HEK293 (cell line): ENCODE measurements at regions not wholly inside any gene's neighbourhood (a gene's known extent, or its start where the extent isn't known, plus 50 kb on each side); places are given as distances from the start of the nearest gene placed in this dataset.

Source experiments
- CTCF ChIA-PET: fragments of 350-600 bp; formaldehyde crosslinking; extraction: SDS; loops from one replicate; lab custom pipeline; 2021; ENCODE audit warnings: antibody characterized with exemption; lab: Yijun Ruan, JAX
- POLR2A ChIA-PET: fragments of 300-600 bp; formaldehyde crosslinking; extraction: SDS; loops from one replicate; lab custom pipeline; 2020; ENCODE audit warnings: antibody characterized with exemption, inconsistent platforms; lab: Yijun Ruan, JAX
- H3K27ac ChIP-seq: fragments of 200-500 bp; sonication (Bioruptor generic); 2 replicates; pipeline ENCODE4 v1.5.1; 2014; ENCODE audit warnings: low read depth, low read length, control low read depth, inconsistent platforms; ENCODE audit errors: extremely low read depth
- H3K36me3 ChIP-seq, 2 experiments: fragments of 200-500 bp in 1 of 2; sonication (Bioruptor generic) in 1 of 2; 1 replicate in 1 of 2; 2 replicates in 1 of 2; pipeline ENCODE4 v1.5.1; 2014 to 2017; ENCODE audit warnings: inconsistent platforms in 2 of 2, low read length in 2 of 2; ENCODE audit not compliant: control insufficient read depth in 2 of 2, insufficient read depth in 1 of 2
- H3K4me1 ChIP-seq: fragments of 200-500 bp; sonication (Bioruptor generic); 2 replicates; pipeline ENCODE4 v1.5.1; 2014; ENCODE audit warnings: mild to moderate bottlenecking, low read length, inconsistent platforms; ENCODE audit not compliant: control insufficient read depth, insufficient read depth
- H3K4me3 ChIP-seq: 2 replicates; pipeline ENCODE4 v1.5.1; 2011; ENCODE audit warnings: low read depth, mild to moderate bottlenecking, control low read depth, low read length, moderate library complexity
- H3K9me3 ChIP-seq: fragments of 200-500 bp; sonication (Bioruptor generic); 2 replicates; pipeline ENCODE4 v1.5.1; 2014; ENCODE audit warnings: low read depth, low read length, inconsistent platforms; ENCODE audit not compliant: control insufficient read depth, insufficient read depth
- BCL11A ChIP-seq: fragments of 450-650 bp; formaldehyde crosslinking; IDR thresholded peaks from 2 replicates; pipeline ENCODE4 v1.5.1; 2016; ENCODE audit warnings: low read depth, missing biosample characterization, missing genetic modification characterization
- MYNN ChIP-seq: fragments of 450-650 bp; formaldehyde crosslinking; IDR thresholded peaks from 2 replicates; pipeline ENCODE4 v1.5.1; 2016; ENCODE audit warnings: missing biosample characterization, missing genetic modification characterization, borderline replicate concordance
- SCRT2 ChIP-seq: fragments of 450-650 bp; formaldehyde crosslinking; IDR thresholded peaks from 2 replicates; pipeline ENCODE4 v1.5.1; 2016; ENCODE audit warnings: missing biosample characterization, missing genetic modification characterization
- ZBTB21 ChIP-seq: fragments of 450-650 bp; formaldehyde crosslinking; IDR thresholded peaks from 2 replicates; pipeline ENCODE4 v1.5.1; 2017; ENCODE audit warnings: missing biosample characterization, missing genetic modification characterization
- ZNF133 ChIP-seq: fragments of 450-650 bp; formaldehyde crosslinking; IDR thresholded peaks from 2 replicates; pipeline ENCODE4 v1.5.1; 2016; ENCODE audit warnings: missing biosample characterization, missing genetic modification characterization
- ZNF366 ChIP-seq: fragments of 450-650 bp; formaldehyde crosslinking; conservative IDR thresholded peaks from 2 replicates; pipeline ENCODE4 v1.5.1; 2016; ENCODE audit warnings: missing biosample characterization, missing genetic modification characterization
- ZNF571 ChIP-seq: fragments of 450-650 bp; formaldehyde crosslinking; IDR thresholded peaks from 2 replicates; pipeline ENCODE4 v1.5.0; 2017; ENCODE audit warnings: missing biosample characterization, missing genetic modification characterization
- ZNF596 ChIP-seq: fragments of 450-650 bp; IDR thresholded peaks from 2 replicates; pipeline ENCODE4 v1.5.0; 2018; ENCODE audit warnings: missing biosample characterization, mild to moderate bottlenecking, missing genetic modification characterization, moderate library complexity
- ZNF76 ChIP-seq: fragments of 450-650 bp; formaldehyde crosslinking; IDR thresholded peaks from 2 replicates; pipeline ENCODE4; 2016; ENCODE audit warnings: low read depth, missing biosample characterization, missing genetic modification characterization, borderline replicate concordance
- ZSCAN18 ChIP-seq: fragments of 450-650 bp; formaldehyde crosslinking; IDR thresholded peaks from 2 replicates; pipeline ENCODE4 v1.5.1; 2016; ENCODE audit warnings: missing biosample characterization, missing genetic modification characterization
- ZSCAN30 ChIP-seq: fragments of 450-650 bp; IDR thresholded peaks from 2 replicates; pipeline ENCODE4 v1.5.1; 2018; ENCODE audit warnings: missing biosample characterization, mild to moderate bottlenecking, missing genetic modification characterization, moderate library complexity
- TF ChIP-seq, protein P1 (sequence below): fragments of 450-650 bp; formaldehyde crosslinking; IDR thresholded peaks from 2 replicates; pipeline ENCODE4 v1.5.1; 2017; ENCODE audit warnings: missing biosample characterization, missing genetic modification characterization
- TF ChIP-seq, protein P2 (sequence below): fragments of 450-650 bp; formaldehyde crosslinking; IDR thresholded peaks from 2 replicates; pipeline ENCODE4 v1.5.1; 2016; ENCODE audit warnings: missing biosample characterization, missing genetic modification characterization

DNA sequence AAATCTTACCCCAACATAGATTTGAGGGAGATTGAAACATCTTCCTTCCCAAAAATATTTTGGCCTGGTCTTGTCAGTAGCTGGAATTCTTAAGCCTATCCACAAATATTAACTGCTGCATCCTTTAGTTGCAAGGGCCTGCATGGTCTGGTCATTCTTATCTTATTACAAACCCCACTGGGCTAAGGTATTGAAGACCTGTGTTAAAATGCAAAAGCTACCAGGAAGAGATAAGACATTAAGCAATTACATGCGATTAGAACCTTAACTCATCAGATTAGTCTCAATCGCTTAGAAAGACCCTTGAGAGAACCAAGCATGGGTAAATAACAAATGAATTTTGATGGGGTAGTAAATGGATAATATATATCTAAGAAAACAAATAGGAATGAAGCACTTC, 426.6 kb downstream of the FRK start:
- no peaks in the 10 kb centered on the region for H3K4me1 ChIP-seq
- POLR2A ChIA-PET = no interaction called here
- TF ChIP-seq, protein P1, sequence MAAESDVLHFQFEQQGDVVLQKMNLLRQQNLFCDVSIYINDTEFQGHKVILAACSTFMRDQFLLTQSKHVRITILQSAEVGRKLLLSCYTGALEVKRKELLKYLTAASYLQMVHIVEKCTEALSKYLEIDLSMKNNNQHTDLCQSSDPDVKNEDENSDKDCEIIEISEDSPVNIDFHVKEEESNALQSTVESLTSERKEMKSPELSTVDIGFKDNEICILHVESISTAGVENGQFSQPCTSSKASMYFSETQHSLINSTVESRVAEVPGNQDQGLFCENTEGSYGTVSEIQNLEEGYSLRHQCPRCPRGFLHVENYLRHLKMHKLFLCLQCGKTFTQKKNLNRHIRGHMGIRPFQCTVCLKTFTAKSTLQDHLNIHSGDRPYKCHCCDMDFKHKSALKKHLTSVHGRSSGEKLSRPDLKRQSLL = no peak
- TF ChIP-seq SCRT2 (tag by site-specific recombination) = no peak
- TF ChIP-seq ZNF76 (tag by site-specific recombination) = no peak
- TF ChIP-seq, all 188 proteins: peak for 0
- no peak overlapping the region for H3K27ac ChIP-seq
- no peaks in the 10 kb centered on the region for H3K9me3 ChIP-seq
- CTCF ChIA-PET = no interaction called here
- no peak overlapping the region for H3K4me3 ChIP-seq
- H3K36me3 ChIP-seq = no peaks in the 10 kb centered on the region

DNA sequence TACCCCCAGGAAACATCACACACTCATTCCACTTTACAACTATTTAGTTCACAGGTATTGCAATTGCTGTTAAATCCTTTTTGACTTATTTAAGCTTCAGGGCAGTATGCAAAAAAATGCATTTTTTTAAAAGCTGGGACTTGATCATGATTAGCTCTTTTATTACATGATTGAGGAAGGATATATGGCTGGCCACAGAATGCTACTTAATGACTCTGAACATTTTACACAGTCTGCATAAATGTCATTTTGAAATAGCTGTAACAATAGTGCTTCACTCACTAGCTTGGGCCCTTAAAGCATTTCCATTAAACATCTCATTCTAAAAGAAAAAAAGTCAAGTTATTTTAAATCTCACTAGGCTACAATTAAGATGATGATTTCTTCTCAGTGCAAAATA, 429.7 kb downstream of the FRK start:
- Histone ChIP-seq H3K36me3 (no peaks in the 10 kb centered on the region), H3K9me3 (no peaks in the 10 kb centered on the region), H3K4me1 (no peaks in the 10 kb centered on the region), H3K27ac (no peak overlapping the region), H3K4me3 (no peak overlapping the region)
- no peak for TF ChIP-seq ZBTB21
- no peak for TF ChIP-seq ZNF133
- TF ChIP-seq, protein P2, sequence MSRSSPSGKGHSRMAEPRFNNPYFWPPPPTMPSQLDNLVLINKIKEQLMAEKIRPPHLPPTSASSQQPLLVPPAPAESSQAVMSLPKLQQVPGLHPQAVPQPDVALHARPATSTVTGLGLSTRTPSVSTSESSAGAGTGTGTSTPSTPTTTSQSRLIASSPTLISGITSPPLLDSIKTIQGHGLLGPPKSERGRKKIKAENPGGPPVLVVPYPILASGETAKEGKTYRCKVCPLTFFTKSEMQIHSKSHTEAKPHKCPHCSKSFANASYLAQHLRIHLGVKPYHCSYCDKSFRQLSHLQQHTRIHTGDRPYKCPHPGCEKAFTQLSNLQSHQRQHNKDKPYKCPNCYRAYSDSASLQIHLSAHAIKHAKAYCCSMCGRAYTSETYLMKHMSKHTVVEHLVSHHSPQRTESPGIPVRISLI = no peak
- ChIA-PET CTCF (no interaction called here), POLR2A (no interaction called here)

DNA sequence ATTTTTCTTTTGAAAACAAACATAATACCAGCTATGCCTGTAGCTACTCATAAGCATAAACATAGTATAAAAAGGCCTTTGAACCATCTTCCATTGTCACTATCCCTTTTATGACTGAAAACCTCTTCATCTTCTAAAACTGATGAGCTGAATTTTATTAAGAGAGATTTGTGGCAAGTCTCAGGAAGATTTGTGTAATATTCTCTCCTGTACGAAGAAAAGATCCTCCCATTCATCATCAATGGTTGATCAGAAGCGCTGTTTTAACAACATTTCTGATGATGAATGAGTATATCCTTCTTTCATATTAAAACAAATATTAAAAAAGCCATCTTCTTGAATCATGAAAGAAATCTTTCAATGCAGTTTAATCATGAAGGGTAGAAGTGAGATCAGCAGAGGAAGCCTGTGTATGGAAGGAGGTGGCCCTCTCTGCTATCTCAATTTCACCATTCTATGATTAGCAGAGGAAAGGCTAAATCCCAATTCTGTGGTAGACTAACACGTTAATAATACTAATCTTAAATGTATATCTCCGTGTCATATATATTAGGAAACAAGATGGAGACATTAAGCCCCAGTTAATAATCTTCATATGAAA, 430.2 kb downstream of the FRK start:
- Histone ChIP-seq H3K9me3 (no peaks in the 10 kb centered on the region), H3K27ac (no peak overlapping the region)
- POLR2A ChIA-PET = no interaction called here
- TF ChIP-seq ZNF571 (tag by site-specific recombination) (no peak), ZSCAN30 (tag by site-specific recombination) (no peak), ZNF366 (no peak), MYNN (tag by site-specific recombination) (no peak)
- TF ChIP-seq, all 188 proteins: peak for 0
- CTCF ChIA-PET = interaction anchor here (0.7 kb wide), 1 partner anchor 354 kb away, joined by 3 read pairs; no protein-coding TSS in a partner anchor
- H3K4me1 ChIP-seq = no peaks in the 10 kb centered on the region
- no peak overlapping the region for H3K4me3 ChIP-seq
- H3K36me3 ChIP-seq = no peaks in the 10 kb centered on the region

DNA sequence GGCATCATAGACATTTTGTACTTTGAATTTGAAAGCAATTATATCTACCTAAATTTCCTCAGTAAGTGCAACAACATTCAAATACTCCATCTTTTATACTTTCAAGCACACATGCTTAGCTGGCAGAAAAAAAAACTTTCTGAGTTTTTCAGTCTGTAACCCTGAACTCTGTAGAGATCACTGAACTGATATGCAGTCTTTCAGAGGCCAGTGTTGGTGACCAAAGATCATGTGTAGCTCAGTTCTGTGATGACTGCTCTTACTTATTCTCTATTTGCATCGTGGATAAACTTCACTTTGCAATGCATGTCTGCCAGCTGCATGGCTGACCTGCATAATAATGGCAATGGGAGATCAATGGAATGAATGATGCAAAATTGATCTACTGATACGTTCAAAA, 431.3 kb downstream of the FRK start:
- no peak overlapping the region for H3K4me3 ChIP-seq
- no peaks in the 10 kb centered on the region for H3K9me3 ChIP-seq
- no peak overlapping the region for H3K27ac ChIP-seq
- POLR2A ChIA-PET = no interaction called here
- TF ChIP-seq BCL11A (tag by site-specific recombination) = no peak
- TF ChIP-seq ZSCAN18 (tag by site-specific recombination) = no peak
- TF ChIP-seq ZNF596 = no peak
- CTCF ChIA-PET = no interaction called here
- H3K4me1 ChIP-seq = no peaks in the 10 kb centered on the region
- no peaks in the 10 kb centered on the region for H3K36me3 ChIP-seq
